Tibial artery (tissue), 4 donors: ENCODE measurements at regions not wholly inside any gene's neighbourhood (a gene's known extent, or its start where the extent isn't known, plus 50 kb on each side); places are given as distances from the start of the nearest gene placed in this dataset.

Experiments used
- DNase-seq, 2 donors: peaks; one replicate each; pipeline ENCODE4 v3.0.0-alpha.2; 2019
- H3K27ac ChIP-seq, 2 donors: fragments of 200-600 bp; sonication (generic) in 1 of 2; 1 replicate in 1 of 2; 2 replicates in 1 of 2; pipeline ENCODE4 v1.5.1; 2018 to 2019; ENCODE audit warnings: mild to moderate bottlenecking in 1 of 2
- H3K27me3 ChIP-seq, 2 donors: fragments of 200-600 bp; sonication (generic) in 1 of 2; one replicate each; pipeline versions ENCODE4 v1.5.1 to v1.6.0; 2016 to 2019
- H3K36me3 ChIP-seq, 3 donors: fragments of 200-600 bp; sonication (generic) in 2 of 3; one replicate each; pipeline ENCODE4 v1.5.1; 2016 to 2019; ENCODE audit warnings: mild to moderate bottlenecking in 2 of 3
- H3K4me1 ChIP-seq, 4 donors: fragments of 200-600 bp; sonication (generic) in 2 of 4; 1 replicate in 3 of 4; 2 replicates in 1 of 4; pipeline ENCODE4 v1.5.1; 2016 to 2019
- H3K4me3 ChIP-seq, 2 donors: fragments of 200-600 bp; sonication (generic) in 1 of 2; 1 replicate in 1 of 2; 2 replicates in 1 of 2; pipeline ENCODE4 v1.5.1; 2018 to 2019; ENCODE audit warnings: mild to moderate bottlenecking in 2 of 2
- H3K9me3 ChIP-seq, 3 donors: fragments of 200-600 bp; sonication (generic) in 1 of 3; one replicate each; pipeline ENCODE4 v1.5.1; 2016 to 2019
- CTCF ChIP-seq, 2 experiments: fragments of 200-600 bp in 1 of 2; fragments of 450-650 bp in 1 of 2; IDR thresholded peaks; one replicate each; pipeline ENCODE4 v1.5.1; 2017 to 2019; ENCODE audit warnings: antibody characterized with exemption in 2 of 2, mild to moderate bottlenecking in 1 of 2, moderate library complexity in 1 of 2
- intact Hi-C: fragments of 100-400 bp; cut with DNase I; formaldehyde crosslinking; loops from one replicate; pipeline ENCODE4 v1.15.0; 2023; ENCODE audit warnings: low total_unique reads

- Histone ChIP-seq H3K27ac (no peak overlapping the region), H3K27me3 (no peaks in the 10 kb centered on the region), H3K9me3 (no peaks in the 10 kb centered on the region), H3K36me3 (no peaks in the 10 kb centered on the region), H3K4me3 (no peak overlapping the region), H3K4me1 (no peaks in the 10 kb centered on the region)
- no peak for TF ChIP-seq CTCF (IDR thresholded peaks at IDR 0.05)
- DNase-seq, result no peak
- intact Hi-C loops, result no loop called here
Observed at GRCh38 chr11:35056391-35057093, 82.4 kb upstream of the CD44 start.

DNA sequence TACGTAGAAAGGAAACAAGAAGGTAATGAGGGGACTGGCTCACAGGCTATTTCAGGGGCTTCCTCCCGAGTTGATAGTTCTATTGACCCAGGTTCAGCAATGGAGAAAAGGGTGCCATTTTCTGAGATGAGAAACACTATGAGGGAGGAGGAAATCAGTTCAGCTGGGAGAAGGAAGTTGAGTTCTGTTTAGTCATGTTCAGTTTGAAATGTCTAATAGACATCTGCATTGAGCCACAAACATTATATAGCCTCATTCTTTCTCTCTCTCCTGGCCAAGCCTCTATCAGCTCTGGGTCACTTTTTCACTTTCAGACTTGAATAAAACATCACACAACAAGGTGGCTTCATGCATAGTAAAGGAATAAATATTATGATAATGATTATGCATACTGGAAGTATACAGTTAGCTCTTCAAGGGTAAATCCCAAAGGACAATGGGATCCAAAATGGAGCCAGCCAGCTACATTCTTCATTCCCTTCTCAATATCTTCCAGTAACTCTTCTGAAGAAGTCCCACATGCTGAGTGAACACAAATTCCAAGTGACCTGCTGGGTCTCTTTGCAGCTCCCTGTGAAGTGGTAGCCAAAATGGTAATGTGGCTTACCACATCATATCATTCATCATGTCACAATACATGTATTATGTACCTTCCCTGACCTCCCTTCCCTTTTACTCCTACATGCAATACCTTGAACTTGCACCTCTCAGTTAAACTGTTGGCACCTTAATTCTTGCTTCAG lies 80.9 kb upstream of the CD44 start:
- no peak for DNase-seq
- Histone ChIP-seq H3K27me3 (no peaks in the 10 kb centered on the region), H3K4me1 (no peaks in the 10 kb centered on the region), H3K9me3 (no peaks in the 10 kb centered on the region), H3K4me3 (no peak overlapping the region), H3K27ac (no peak overlapping the region), H3K36me3 (no peaks in the 10 kb centered on the region)
- no peak for TF ChIP-seq CTCF (IDR thresholded peaks at IDR 0.05)
- intact Hi-C loops, result no loop called here

DNA sequence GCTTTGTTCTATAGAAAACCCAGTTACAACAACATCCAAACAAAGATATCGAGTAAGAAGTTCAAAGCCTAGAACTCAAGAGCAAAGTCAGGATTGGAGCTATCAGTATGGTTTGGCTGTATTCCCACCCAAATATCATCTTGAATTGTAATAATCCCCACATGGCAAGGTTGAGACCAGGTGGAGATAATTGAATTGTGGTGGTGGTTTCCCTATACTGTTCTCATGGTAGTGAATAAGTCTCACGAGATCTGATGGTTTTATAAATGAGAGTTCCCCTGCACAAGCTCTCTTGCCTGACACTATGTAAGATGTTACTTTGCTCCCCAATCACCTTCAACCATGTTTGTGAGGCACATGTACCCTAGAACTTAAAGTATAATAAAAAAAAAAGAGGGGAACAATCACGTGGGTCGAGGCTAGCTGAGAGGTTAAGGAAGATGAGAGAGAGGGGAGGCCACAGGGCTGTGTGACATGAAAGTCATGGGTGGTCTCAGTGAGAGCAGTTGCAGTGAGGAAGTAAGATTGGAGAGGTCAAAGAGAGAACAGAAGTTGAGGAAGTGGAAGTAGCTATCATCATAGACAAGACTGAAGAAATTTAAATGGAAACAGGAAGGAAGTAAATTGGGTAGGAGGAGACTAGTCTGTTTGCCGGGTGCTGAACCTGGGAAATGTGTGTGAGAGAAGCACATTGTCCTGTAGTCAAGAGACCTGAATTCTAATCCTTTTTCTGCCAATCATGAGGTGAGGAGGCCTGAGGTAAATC lies 80.1 kb upstream of the CD44 start:
- Histone ChIP-seq H3K9me3 (no peaks in the 10 kb centered on the region), H3K27ac (no peak overlapping the region), H3K4me3 (no peak overlapping the region), H3K4me1 (no peaks in the 10 kb centered on the region), H3K36me3 (no peaks in the 10 kb centered on the region), H3K27me3 (no peaks in the 10 kb centered on the region)
- no peak for TF ChIP-seq CTCF (IDR thresholded peaks at IDR 0.05)
- intact Hi-C loops, result no loop called here
- no peak for DNase-seq

DNA sequence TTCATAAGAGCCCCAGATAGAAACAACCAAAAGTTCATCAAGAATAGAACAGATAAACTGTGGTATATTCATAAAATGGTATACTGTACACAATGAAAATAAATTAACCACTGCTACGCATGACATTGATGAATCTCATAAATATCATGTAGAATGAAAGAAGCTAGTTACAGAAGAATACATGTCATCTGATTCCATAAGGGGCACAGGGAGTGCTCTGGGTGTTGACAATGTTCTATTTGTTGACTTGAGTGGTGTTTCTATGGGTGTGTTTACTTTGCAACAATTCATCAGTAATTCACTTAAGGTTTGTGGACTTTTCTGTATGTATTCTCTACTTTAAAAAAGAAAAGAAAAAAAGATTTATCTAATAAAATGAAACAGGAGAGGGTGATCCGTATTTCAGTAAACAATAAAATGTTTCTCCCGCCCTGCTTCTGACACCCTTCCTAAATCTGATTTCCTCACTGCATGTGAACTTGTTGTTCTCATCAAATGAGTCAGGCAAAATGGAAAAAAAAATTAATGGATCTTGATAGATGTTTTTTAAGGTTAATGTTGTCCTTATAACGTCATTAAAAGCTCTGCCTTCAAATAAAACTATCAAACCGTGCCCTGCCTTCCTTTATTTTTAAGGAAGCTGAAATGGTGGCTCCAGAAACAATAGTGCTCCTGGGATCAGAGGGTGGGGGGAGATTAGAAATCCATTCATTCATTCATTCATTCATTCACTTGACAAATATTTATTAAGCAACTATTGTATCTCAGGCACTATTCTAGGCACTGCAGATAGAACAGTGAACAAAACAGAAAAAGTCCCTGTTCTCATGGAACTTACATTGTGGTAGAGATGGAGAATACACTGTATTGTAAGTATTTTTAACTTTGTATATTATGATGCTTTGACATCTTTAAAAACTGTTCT lies 77.2 kb upstream of the CD44 start:
- intact Hi-C loops, result no loop called here
- Histone ChIP-seq H3K9me3 (no peaks in the 10 kb centered on the region), H3K4me1 (peaks cover 0 to 14% (median 2%) of the 10 kb centered on the region in 4 donors), H3K27me3 (no peaks in the 10 kb centered on the region), H3K27ac (no peak overlapping the region), H3K36me3 (no peaks in the 10 kb centered on the region), H3K4me3 (no peak overlapping the region)
- DNase-seq, result no peak
- no peak for TF ChIP-seq CTCF (IDR thresholded peaks at IDR 0.05)

- Histone ChIP-seq H3K27me3 (no peaks in the 10 kb centered on the region), H3K27ac (no peak overlapping the region), H3K9me3 (no peaks in the 10 kb centered on the region), H3K36me3 (no peaks in the 10 kb centered on the region), H3K4me1 (peaks cover 0 to 14% (median 2%) of the 10 kb centered on the region in 4 donors), H3K4me3 (no peak overlapping the region)
- DNase-seq, result no peak
- no peak for TF ChIP-seq CTCF (IDR thresholded peaks at IDR 0.05)
- intact Hi-C loops, result no loop called here
Observed at GRCh38 chr11:35063488-35063931, 75.5 kb upstream of the CD44 start.
